Right hindlimb (tissue), 1 donor: ENCODE measurements at regions not wholly inside any gene's neighbourhood (a gene's known extent, or its start where the extent isn't known, plus 50 kb on each side); places are given as distances from the start of the nearest gene placed in this dataset.

Source experiments
- DNase-seq: peaks from one replicate; pipeline ENCODE4 v3.0.0-alpha.2; 2018

DNA sequence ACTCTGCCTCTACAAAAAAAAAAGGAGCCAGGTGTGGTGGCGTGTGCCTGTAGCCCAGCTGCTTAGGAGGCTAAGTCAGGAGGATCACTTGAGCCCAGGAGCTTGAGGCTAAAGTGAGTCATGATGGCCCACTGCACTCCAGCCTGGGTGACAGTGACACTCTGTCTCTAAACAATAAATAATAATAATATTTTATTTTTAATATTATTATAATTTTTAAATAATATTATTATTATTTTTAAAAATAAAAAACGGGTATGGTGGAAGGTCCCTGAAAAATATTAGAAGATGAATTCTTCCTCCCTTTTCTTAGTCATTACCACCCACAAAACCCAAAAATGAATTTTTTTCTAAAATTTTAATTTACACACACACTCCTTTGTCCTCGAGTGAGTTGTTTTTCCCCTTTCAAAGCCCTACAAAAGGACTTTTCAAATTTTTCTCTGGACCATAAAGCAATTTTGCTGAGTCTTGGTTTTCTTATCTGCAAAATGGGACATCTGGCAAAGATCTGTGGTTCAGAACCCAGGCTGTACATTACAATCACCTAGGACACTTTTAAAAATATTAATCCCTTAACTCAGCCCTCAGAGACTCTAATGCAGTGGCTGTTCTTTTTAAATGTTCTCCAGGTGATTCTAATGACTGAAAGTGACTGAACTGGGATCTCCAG is 174.0 kb upstream of the NEBL start:
- DNase-seq, result no peak

DNA sequence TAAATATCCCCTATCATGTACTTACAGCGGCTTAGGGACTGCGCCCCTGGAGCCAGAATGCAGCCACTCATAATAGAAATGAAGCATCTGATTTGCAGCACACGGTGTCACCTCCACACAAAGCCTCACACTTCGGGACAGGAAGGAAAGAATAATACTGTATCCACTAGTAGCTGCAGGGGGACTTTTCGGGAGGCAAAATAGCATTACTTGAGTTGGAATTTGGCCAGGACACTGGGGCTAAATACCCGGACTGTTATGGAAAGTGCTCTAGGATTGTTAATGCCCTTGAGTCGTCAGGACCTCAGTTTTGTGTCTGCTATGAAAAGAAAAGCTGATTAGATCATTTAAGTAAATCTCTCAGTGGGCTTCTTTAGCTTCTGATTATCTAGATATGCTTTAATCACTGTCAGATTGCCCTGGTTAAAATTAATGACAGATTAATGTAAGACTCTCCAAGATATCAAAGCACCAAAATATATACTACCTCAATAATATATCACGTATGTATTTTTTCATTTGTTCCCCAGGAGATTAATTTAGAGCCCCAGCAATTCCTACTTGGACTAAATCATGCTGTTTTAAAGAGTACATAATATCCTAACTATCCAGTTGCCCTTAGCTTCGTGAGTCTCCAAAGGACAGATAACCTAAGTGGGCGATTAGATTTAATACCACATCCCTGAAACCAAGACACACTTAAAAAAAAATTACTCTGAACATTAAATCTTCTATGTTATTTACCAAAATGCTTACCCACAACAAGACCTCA is 173.0 kb upstream of the NEBL start:
- DNase-seq, result no peak

DNA sequence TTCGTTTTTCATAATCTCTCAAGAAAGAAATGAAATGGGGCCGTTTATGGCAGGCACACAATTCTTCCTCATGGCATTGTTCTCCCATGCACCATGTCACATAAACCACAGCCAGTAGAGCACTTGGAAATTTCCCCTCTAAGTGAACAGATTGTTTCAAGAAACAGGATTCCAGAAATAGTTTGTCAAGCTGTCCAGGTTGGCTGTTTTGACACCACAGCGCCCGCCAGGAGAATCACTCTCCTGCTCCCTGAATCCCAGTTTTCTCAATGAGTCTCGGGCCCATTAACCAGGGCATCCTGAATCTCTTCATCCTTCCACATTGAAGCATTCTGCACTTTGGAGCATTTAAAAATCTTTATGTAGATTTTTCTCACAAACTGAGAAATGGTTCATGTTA is 172.2 kb upstream of the NEBL start:
- no peak for DNase-seq

DNA sequence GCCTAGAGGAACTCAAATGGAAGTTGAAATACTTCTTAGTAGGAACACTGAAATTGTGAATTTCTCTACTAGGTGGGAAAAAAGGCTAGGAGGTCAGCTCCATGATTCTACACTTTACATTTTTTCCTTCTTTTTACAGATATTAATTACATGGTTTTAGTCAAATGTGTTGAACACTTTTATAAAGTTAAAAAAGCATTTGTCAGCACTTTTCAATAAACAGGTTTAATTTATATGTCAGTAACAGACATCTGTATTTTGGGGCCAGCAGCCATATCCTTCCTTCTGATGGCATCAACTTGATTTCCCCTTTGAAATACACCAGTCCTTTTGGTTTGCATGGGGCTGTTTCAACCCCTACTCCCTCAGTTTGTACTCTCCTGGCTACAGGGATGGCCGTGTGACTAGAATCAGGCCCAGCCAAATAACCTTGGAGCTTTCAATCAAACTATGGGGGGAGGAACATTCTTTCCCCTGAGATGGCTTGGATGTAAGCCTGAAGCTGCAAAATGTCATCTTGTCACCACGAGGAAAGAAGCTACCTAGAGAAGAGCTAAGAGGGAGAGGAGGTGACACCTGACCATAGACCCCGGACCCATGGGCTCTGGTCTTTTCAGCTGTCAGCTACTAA is 171.0 kb upstream of the NEBL start:
- DNase-seq, result no peak

DNA sequence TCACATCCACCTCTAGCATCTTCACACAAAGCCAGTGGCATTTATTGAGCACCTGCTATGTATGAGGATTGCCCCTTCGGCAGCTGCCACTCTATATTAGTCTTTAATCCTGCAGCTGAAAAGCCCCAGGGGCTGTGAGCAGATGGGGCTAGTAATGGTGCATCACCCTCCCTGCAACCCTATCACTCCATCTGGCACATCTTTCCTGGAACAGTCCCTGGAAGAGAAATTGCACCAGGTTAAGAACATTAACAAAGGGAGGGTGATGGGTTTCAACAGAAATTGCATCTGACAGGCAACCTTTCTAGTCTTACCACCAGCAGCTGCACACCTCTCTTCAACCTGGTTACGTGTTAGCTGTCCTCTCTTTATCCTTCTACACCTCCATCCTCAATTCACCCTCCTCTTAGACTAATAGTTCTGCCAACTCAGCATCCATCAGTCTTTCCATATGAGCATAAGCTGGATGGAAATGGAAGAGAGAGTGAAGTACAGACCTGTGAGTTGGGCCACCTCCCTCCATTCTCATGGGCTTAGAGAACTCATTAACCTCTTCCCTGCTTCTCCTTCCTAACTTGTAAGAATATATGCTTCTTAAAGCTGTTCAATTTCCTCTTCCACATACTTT is 168.6 kb upstream of the NEBL start:
- no peak for DNase-seq

DNA sequence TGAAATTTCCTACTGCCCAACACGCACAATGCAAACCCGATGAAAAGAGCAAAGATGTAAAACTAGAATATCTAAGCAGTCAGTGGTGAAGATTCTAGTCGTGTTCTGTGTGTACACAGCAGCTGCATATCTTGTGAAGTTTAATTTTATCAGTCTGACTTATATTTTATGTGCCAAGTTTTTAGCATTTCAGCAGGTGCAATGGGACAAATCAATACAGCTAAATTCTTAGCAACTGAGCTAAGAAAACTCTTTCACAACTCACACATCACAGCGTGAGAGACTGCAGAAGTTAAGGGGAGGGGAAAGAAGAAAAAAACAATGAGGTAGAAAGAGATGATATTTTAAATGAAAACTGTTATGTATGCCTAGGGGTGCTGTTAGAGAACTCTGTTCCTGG is 164.9 kb upstream of the NEBL start:
- DNase-seq, result no peak

DNA sequence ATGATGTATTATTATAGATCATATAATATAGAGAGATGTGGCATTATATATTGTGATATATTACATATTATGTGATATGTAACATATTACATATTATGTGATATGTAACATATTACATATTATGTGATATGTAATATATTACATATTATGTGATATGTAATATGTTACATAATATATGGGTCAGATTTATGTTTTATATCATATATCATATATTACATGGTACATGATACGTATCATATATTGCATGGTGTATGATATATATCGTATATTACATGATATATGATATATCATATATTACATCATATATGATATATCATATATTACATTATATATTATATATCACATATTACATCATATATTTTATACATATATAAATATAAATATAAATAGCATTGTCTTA is 164.1 kb upstream of the NEBL start:
- DNase-seq, result no peak

DNA sequence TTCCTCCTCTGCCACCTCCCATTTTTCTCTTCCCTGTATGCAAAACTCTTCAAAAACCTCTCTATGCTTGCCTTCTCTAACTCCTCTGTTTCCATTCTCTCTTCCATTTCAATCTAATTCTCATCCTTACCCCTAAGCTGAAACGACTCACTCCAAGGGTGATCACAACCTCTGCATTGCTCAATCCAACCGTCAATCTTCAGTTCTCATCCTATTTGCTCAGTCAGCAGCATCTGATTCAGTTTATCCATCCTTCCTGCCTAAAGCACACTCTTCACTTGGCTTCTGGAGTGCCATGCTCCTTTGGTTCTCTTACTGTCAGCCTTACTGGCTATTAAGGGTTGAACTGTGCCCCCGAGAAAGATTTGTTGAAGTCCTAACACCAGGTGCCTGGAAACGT is 163.5 kb upstream of the NEBL start:
- no peak for DNase-seq

DNA sequence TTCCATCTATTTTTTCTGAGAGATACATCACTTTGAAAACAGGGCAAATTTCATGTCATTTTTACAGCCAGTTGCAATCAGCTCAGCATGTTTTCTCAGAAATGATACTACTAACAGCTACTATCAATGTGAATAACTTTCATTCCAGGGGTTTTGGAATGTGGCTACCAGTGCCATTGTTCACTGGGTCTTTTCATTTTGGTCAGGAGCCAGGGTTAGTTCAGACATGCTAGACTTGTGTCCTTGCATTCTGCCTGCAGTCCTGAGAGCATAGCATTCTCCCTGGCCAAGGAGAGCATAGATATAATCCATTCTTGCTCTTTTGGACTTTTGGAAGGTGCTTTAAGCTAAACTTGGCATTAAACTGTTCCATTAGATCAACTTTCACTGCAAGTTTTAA is 160.9 kb upstream of the NEBL start:
- DNase-seq, result no peak

DNA sequence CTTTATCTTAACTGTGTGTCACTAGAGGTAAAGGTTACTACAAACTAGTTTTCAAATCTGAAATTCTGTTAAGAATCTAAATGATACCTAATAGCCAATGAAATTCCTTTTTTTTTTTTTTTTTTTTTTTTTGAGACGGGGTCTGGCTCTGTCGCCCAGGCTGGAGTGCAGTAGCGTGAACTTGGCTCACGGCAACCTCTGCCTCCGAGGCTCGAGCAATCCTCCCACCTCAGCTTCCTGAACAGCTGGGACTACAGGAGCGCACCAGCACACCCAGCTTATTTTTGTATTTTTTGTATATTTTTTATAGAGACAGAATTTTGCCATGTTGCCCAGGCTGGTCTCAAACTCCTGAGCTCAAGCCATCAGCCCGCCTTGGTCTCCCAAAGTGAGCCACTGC is 160.3 kb upstream of the NEBL start:
- no peak for DNase-seq

DNA sequence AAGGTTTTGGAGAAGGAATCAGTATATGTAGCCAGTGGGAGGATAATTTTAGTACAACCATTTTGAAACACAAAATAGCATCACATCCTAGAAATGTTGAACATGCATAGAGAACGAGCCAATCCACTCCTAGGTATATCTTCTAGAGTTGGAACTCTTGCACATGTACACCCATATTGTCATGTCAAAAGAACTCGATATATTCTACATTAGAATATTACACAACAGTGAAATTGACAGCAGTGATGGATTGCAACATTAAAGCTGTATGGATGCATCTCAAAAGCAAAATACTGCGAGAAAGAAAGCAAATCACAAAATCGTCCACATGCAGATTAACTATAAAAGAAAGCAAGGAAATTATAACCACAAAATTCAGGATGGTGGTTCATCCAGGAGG is 159.3 kb upstream of the NEBL start:
- DNase-seq, result no peak

DNA sequence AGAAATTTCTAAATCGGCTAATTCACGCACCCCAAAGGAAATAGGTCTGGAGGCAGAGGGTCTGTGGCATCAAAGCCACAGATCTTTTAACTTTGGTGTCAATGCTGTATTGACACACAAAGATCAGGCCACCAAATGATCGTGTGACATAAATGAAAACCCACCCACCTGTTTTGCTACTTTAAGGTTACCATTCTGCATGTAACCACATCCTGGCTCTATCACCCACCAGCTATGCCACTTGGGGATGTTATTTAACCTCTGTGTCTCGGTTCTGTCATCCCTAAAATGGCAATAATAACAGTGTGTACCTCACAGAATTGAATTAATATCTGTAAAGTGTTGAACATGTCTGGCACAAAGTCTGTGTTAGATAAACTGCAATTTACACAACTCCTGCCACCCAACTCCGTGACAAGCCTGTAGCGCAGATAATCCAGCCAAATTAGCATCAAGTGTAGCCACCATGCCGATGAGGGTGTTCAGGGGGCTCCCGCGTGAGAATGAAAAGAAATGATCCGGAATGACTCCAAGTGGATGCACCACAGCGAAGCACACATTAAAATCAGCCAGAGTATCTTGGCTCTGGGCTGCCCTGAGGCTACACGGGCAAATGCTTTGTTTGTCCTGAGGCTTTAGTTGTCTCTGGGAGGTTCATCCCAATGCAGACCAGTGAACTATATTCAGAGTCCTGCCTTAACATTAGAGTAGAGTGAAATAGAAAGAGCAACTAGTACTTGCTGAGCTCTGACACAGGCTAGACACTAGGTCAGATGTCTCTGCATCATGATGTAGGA is 158.4 kb upstream of the NEBL start:
- no peak for DNase-seq

DNA sequence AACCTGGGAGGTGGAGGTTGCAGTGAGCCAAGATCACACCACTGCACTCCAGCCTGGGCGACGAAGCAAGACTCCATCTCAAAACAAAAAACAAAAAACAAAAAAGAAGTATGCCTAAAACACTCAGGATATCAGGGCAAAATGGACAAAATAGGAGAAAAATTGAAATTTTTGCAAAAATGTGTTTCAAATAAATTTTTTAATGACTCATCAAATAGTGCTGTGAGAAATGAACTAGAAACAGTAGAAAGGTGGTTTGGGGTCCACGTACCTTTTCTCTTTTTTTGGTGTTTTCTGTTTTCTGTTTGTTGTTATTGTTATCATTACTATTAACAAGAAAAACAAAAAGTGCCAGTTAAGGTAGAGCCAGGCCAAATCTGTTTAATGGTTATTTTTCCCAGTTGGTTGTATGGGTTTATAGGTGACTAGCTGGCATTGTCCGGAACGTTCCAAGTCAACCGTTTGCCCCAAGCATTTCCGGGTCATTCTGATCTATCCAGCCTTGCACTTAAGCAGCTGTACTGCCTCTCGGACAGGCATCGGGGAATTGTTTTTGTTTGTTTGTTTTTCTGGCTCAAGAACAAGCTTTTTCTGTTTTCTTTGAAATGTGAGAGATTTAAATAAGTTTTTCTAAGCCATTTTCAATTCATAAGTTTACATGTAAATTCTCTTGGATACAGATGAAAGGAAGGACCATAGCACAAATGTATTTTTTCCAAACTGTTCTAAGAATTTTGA is 157.0 kb upstream of the NEBL start:
- no peak for DNase-seq

DNA sequence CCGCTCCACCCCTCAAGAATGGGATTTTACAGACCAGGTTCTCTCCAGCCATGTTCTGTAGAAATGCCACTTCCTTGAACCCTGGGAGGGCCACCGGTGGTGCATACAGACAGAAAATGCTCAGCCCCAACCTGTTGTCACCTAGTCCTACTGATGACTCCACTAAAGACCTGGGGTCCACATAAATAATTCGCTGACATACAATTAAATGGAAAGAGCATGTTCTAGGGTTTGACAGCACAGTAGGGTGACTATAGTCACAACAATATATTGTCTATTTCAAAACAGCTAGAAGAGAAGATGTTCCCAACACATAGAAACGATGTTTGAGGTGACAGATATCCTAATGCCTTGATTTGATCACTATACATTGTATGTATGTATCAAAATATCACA is 155.6 kb upstream of the NEBL start:
- no peak for DNase-seq

DNA sequence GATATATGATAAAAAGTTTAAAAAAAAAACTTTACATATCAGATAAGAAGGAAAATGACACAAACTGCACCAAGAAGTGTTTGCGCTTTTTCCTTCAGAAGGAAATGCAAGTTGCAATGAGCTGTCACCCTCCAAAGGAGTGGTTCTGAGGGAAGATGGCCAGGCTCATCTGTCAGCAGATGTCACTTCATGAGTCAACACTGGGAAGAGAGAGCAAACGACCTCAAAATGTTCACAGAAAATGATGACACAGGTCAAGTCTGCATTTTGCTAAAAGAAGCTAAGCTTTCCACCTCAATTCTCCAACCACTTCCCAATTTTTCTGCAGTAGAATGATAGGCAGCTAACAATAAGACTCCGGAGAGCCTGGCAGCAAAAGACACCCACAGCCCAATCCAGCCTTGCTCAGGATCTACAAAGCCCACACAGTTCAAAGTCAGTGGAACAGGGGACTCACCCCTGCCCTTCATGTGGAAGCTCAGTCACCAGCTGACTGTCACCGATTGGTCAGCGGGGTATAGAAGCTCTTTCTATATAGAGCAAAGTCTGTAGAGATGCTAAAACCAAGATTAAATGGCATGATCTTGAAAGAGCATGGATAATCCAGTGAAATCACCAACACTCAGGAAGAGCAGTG is 155.1 kb upstream of the NEBL start:
- no peak for DNase-seq

DNA sequence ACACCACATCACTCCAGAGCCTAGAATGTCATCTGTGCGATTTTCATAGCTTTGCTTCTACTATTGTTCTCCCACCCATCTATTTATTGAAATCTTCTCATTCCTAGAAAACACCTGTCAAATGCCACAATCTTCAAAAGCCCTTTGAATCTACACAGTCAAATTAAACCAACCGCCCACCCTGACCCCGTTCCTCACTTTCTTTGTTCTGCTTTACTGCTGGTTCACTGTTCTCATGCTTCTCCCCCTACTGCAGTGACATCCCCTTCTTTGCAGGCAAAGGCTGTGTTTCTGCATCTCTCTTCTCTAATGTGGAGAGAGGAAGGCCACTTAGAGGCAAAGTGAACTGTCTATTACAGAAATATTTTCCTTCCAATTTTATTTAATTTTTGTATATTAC is 152.4 kb upstream of the NEBL start:
- no peak for DNase-seq

DNA sequence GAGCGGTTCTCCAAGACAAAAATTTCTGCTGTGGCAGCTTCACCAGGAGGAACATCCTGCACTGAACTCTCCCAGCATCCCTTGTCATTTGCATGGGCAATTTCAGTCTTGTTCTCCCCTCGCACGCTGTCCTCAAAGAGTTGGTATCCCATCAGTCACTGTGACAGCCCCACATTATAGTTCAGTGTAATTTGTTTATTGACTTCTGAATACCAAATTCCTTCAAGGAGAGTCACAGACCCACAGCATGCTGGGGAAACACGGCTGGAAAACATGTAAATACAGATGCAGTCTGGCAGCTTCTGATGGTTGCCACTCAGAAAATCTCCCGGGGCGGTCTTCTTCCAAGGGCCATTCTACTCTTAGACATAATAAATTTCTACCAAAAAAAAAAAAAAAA is 151.0 kb upstream of the NEBL start:
- no peak for DNase-seq

DNA sequence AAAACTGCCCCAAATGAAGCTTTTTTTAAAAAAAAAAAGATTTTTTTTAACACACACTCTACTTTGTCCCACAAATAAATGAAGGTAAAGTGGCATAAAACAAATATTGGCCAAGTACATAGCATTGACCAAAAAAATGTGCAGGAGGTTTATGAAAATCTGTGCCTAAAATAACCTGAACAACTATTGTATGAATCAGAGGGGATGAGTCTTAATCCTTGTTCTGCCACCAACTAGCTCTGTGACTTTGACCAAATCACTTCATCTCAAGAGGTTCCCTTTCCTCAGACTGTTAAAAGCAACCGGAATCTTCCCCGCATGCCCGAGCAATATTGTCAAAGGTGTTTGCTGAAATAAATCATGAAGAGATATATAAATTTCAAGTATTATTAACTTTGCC is 150.4 kb upstream of the NEBL start:
- no peak for DNase-seq

DNA sequence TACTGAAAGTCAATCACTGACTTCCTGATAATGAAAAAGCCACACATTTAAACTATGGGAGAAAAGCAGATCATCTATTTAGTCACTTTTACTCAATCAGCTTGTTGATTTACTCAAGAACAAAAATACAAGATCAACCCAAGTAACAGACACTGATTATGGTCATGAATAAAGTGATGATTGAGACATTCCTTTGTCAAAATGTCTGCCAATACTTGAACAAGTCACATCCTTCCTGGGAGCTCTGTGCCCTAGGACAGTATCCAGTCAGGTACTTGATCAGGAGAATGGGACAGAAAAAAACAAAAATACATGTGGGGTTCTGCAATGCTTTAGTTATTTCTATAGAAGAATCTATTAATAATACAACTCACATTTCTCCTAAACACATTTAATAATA is 150.0 kb upstream of the NEBL start:
- DNase-seq, result no peak

DNA sequence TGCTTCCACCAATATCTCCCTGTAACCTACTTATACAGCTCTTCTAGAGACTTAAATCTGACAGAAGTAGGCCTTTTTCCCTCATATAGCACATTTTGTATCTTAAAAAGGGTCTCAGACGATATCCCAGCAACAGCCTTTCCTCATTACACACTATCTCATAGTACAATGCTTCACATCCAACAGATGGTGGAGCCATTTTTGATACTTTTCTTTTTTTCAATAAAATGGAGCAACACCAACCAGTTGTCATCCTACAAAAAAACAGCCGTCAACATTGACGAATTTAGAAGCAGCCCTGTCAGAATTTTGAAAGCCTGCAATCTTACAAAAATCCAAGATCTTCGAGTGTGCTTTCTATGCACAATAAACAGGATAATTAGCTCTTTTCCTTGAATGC is 145.9 kb upstream of the NEBL start:
- no peak for DNase-seq

DNA sequence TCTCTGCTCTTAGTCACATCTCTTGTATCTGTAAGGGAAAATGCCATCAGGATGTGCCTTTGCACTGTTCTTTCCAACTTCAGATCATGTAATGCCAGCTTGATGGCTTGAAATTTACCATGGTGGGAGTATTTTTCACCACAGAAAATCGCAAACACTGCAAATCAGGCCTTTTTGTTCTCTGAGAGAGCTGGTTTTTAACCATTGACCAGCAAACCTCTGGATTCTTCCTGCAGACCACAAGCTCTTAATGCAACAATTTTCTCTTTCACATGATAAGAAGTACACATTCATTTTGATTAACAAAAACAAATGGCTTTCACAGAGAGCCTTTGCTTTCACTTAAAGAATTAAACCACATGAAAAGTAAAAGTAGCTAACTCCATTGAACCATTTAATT is 145.4 kb upstream of the NEBL start:
- DNase-seq, result no peak
